Ishikawa (cell line): ENCODE measurements at regions not wholly inside any gene's neighbourhood (a gene's known extent, or its start where the extent isn't known, plus 50 kb on each side); places are given as distances from the start of the nearest gene placed in this dataset.

Experiments
- CEBPB ChIP-seq: IDR thresholded peaks from 2 replicates; pipeline ENCODE4 v1.6.1; 2012
- CREB1 ChIP-seq: IDR thresholded peaks from 2 replicates; pipeline ENCODE4 v1.6.1; 2012; ENCODE audit warnings: low read depth
- EGR1 ChIP-seq: IDR thresholded peaks from 2 replicates; pipeline ENCODE4 v1.6.1; 2012
- EP300 ChIP-seq: IDR thresholded peaks from 2 replicates; pipeline ENCODE4 v1.6.1; 2012; ENCODE audit warnings: borderline replicate concordance
- FOXM1 ChIP-seq: IDR thresholded peaks from 2 replicates; pipeline ENCODE4 v1.6.1; 2012; ENCODE audit warnings: low read depth, borderline replicate concordance
- NFIC ChIP-seq: IDR thresholded peaks from 2 replicates; pipeline ENCODE4 v1.6.1; 2012
- RAD21 ChIP-seq: IDR thresholded peaks from 2 replicates; pipeline ENCODE4 v1.6.1; 2012; ENCODE audit warnings: low read depth
- TAF1 ChIP-seq: IDR thresholded peaks from 2 replicates; pipeline ENCODE4 v1.6.1; 2012; ENCODE audit warnings: low read depth, mild to moderate bottlenecking
- TCF12 ChIP-seq: IDR thresholded peaks from 2 replicates; pipeline ENCODE4 v1.6.1; 2012; ENCODE audit warnings: low read depth
- TEAD4 ChIP-seq: IDR thresholded peaks from 2 replicates; pipeline ENCODE4 v1.6.1; 2012
- YY1 ChIP-seq: IDR thresholded peaks from 2 replicates; pipeline ENCODE4 v1.6.1; 2012; ENCODE audit warnings: low read depth
- ZBTB7A ChIP-seq: IDR thresholded peaks from 2 replicates; pipeline ENCODE4 v1.6.1; 2012; ENCODE audit warnings: low read depth
- TF ChIP-seq, protein P1 (sequence below): IDR thresholded peaks from 2 replicates; pipeline ENCODE4 v1.6.1; 2012
- TF ChIP-seq, protein P2 (sequence below): IDR thresholded peaks from 2 replicates; pipeline ENCODE4 v1.6.1; 2012; ENCODE audit warnings: low read depth, mild to moderate bottlenecking
- TF ChIP-seq, protein P3 (sequence below): IDR thresholded peaks from 2 replicates; pipeline ENCODE4 v1.6.1; 2012

DNA sequence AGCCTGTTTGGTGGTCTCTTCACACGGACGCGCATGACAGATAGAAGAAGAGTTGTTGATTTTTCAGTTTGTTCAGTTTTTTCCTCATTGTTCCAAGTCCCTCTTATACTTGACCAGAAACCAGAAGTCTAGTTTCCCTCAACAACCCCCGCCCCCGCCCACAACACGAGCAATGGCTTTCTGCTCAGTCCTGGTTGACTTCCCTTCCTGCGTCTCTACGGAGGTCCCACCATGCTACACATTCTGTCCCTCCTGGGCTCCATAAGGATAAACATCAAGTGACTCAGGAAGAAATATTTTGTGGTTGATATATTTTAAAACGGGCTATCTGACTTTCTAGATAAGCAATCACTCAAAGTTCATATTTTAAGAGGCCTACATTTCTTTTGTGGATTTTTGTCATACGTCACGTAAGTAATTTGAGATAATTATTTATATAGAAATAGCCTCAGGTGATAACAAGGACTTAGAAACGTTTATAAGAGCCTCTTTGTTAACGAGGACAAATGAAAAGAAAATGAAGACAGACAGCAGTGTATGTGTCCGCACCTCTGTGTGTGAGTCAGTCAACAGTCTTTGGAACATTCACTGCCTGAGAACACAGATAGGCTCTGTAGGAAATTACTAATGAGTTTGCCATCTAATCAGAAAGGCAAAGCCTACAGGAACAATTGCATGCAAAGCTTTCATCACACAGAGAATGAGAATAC lies 214.4 kb downstream of the RAP2A start:
- TF ChIP-seq CREB1 (no peak), EGR1 (no peak), CEBPB (no peak), TCF12 (no peak), TAF1 (no peak)
- TF ChIP-seq, protein P1, sequence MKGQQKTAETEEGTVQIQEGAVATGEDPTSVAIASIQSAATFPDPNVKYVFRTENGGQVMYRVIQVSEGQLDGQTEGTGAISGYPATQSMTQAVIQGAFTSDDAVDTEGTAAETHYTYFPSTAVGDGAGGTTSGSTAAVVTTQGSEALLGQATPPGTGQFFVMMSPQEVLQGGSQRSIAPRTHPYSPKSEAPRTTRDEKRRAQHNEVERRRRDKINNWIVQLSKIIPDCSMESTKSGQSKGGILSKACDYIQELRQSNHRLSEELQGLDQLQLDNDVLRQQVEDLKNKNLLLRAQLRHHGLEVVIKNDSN, result no peak

DNA sequence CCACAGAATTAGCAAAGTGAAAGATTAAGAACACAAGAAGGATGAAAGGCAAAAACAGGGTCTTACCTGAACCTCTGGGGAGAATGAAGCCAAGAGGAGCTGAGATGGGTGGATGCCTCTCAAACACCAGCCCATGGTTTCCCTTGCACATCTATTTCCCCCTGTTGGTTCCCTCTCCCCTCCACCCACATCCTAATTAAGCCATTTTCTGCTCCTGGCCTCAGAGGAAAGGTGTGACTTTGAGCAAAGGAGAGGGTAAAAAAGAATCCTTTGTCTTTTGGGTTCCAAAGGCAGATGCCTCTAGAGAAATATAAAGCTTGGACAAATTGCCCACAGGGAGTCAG lies 214.9 kb downstream of the RAP2A start:
- TF ChIP-seq CEBPB (no peak), EP300 (no peak), NFIC (no peak), TAF1 (no peak), RAD21 (no peak), ZBTB7A (no peak), FOXM1 (no peak), TEAD4 (no peak), TCF12 (no peak), CREB1 (no peak), YY1 (no peak), EGR1 (no peak)
- TF ChIP-seq, protein P2, sequence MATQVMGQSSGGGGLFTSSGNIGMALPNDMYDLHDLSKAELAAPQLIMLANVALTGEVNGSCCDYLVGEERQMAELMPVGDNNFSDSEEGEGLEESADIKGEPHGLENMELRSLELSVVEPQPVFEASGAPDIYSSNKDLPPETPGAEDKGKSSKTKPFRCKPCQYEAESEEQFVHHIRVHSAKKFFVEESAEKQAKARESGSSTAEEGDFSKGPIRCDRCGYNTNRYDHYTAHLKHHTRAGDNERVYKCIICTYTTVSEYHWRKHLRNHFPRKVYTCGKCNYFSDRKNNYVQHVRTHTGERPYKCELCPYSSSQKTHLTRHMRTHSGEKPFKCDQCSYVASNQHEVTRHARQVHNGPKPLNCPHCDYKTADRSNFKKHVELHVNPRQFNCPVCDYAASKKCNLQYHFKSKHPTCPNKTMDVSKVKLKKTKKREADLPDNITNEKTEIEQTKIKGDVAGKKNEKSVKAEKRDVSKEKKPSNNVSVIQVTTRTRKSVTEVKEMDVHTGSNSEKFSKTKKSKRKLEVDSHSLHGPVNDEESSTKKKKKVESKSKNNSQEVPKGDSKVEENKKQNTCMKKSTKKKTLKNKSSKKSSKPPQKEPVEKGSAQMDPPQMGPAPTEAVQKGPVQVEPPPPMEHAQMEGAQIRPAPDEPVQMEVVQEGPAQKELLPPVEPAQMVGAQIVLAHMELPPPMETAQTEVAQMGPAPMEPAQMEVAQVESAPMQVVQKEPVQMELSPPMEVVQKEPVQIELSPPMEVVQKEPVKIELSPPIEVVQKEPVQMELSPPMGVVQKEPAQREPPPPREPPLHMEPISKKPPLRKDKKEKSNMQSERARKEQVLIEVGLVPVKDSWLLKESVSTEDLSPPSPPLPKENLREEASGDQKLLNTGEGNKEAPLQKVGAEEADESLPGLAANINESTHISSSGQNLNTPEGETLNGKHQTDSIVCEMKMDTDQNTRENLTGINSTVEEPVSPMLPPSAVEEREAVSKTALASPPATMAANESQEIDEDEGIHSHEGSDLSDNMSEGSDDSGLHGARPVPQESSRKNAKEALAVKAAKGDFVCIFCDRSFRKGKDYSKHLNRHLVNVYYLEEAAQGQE, result no peak
- TF ChIP-seq, protein P3, sequence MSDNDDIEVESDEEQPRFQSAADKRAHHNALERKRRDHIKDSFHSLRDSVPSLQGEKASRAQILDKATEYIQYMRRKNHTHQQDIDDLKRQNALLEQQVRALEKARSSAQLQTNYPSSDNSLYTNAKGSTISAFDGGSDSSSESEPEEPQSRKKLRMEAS, result no peak
- TF ChIP-seq, protein P1, result no peak

DNA sequence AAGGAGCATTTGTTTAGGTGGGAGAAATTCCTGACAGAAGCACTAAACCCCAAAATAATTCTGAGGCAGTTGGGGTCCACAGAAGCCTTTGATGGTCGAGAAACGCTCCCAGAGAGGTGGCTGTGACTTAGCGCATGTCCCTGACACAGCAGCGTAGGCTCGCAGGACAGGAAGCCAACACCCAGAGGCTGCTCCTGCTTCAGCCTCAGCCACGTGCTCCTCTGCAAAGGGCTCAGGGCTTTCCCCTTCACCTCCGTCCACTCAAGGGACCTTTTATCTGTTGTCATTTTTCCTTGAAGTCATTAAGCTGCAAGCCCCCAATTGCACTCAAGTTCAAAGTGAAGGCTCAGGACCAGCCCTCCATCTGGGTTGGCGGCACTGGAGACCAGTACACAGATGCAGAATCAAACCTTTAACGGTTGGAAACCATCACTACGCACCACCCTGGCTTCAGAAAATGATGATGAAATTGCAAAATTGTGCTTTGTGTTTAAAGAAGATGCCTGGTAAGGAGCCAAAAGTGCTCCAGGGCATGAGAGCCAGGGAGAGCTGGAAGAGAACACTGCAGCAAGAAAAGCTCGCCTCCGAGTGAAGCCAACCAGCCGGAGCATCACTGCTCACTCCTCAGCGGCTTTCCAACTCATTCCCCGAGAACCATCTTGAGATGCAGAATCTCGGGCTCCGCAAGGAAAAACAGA lies 219.6 kb downstream of the RAP2A start:
- TF ChIP-seq, protein P3, result no peak
- TF ChIP-seq CREB1, result no peak

DNA sequence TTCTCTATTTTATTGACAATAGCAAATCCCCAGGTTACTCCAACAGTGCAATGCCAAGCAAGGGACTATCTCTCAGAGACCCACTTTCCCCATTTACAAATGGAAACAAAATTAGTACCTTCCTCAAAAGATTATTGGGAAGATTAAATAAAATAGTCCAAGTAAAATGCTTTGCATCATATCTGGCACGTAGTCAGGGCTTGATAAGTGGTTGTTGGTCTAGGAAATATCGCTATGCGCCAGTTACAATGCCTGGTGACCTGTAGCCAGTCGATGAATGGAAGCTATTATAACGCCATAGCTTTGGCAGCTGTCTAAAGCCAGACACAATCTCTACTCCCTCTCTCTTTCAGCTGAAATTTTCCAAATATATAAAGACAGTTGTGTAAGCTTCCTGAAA lies 220.3 kb downstream of the RAP2A start:
- no peak for TF ChIP-seq NFIC
- TF ChIP-seq ZBTB7A, result no peak
- TF ChIP-seq TCF12, result no peak
- no peak for TF ChIP-seq FOXM1
- TF ChIP-seq, protein P1, result no peak
- TF ChIP-seq CEBPB, result no peak
- TF ChIP-seq, protein P2, result no peak
- TF ChIP-seq TEAD4, result no peak
- TF ChIP-seq EGR1, result no peak
- no peak for TF ChIP-seq RAD21
- TF ChIP-seq, protein P3, result no peak
- TF ChIP-seq CREB1, result no peak

DNA sequence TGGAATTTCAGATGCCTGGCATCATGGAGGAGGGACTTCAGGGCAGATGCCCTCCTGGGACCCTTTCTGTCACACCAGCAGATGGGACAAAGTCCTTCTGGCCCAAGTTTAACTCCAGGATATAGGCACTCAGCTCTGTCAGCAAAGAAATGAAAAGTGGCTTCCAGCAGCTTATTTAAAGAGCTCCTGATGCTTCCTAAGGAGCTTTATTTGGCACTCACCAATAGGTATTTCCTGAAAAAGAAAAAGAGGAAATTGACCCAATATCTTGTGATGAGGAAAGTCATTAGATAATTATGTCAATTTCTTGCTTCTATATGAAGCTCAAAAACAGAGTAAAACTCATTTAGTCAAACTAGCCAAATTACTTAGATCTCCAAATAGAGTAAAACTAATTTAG lies 224.6 kb downstream of the RAP2A start:
- TF ChIP-seq CREB1, result no peak
- TF ChIP-seq RAD21, result no peak
- TF ChIP-seq TEAD4, result no peak
- TF ChIP-seq, protein P2, result no peak
- TF ChIP-seq FOXM1, result no peak
- no peak for TF ChIP-seq YY1
- TF ChIP-seq TCF12, result no peak
- no peak for TF ChIP-seq ZBTB7A
- TF ChIP-seq TAF1, result no peak
- TF ChIP-seq EGR1, result no peak
- TF ChIP-seq CEBPB, result no peak
- TF ChIP-seq NFIC, result no peak
